ENCODE measurements at regions not wholly inside any gene's neighbourhood (a gene's known extent, or its start where the extent isn't known, plus 50 kb on each side); places are given as distances from the start of the nearest gene placed in this dataset.
"Not testable (repeated sequence)": the region's sequence is repeated elsewhere in the genome, so short reads cannot be mapped to it uniquely, and the experiment has no call there.

DNA sequence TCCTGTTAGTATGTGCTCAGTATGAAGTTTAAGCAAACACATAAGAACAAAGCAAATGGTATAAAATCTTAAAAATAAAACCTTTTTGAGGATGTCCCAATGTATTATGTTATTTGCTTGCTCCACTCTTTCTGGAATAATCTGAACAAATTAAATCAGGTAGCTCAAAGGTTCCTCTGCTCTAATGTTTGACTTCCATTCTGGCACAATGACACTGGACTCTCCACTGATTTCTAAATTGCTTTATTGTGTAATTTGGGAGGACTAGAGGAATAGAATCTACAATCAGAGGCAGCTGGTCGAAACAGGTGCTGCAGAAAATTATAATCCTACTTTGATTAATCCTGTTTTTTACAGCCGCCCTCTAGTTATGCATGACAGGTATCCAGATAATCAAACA, 523.7 kb upstream of the FOXG1 start:
- CTCF ChIA-PET: interaction anchor here (0.6 kb wide), 1 partner anchor 645 kb away, joined by 3 read pairs; no protein-coding TSS in a partner anchor
- no peak overlapping the region for H3K4me3 ChIP-seq (ENCODE audit: low read depth, low read length)
- no peak overlapping the region for H3K27ac ChIP-seq (ENCODE audit: low read depth, low read length)
- TF ChIP-seq, protein P1, sequence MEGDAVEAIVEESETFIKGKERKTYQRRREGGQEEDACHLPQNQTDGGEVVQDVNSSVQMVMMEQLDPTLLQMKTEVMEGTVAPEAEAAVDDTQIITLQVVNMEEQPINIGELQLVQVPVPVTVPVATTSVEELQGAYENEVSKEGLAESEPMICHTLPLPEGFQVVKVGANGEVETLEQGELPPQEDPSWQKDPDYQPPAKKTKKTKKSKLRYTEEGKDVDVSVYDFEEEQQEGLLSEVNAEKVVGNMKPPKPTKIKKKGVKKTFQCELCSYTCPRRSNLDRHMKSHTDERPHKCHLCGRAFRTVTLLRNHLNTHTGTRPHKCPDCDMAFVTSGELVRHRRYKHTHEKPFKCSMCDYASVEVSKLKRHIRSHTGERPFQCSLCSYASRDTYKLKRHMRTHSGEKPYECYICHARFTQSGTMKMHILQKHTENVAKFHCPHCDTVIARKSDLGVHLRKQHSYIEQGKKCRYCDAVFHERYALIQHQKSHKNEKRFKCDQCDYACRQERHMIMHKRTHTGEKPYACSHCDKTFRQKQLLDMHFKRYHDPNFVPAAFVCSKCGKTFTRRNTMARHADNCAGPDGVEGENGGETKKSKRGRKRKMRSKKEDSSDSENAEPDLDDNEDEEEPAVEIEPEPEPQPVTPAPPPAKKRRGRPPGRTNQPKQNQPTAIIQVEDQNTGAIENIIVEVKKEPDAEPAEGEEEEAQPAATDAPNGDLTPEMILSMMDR (IDR thresholded peaks at IDR 0.05; ENCODE audit: low read depth, low read length): no peak
- DNase-seq (ENCODE audit: low read depth, low spot score): no peak
- H3K9me3 ChIP-seq (ENCODE audit: control insufficient read depth, insufficient read depth, low read length): peaks cover 8% of the 10 kb centered on the region
- no peaks in the 10 kb centered on the region for H3K27me3 ChIP-seq (ENCODE audit: control insufficient read depth, insufficient read depth, low read length)
- POLR2A ChIA-PET: no interaction called here

DNA sequence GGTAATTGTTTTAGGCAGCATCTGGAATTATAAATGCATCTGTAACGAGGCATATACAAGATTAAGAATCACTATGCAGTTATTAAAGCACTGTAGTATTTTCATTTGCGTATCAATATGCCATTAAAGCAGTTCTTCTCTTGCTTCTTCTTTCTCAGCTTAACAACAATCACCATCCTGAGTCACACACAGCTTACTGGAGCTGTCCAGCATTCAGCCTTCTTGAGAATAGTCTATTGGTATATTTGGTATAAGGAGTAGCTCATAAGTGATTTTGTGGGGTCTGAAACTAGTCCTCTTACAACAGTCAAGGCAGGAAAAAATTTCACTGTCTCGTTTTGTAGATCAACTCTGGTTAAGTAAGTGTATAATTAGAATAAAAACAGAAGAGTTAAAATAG, 523.0 kb upstream of the FOXG1 start:
- H3K27ac ChIP-seq (ENCODE audit: low read depth, low read length): no peak overlapping the region
- peaks cover 7% of the 10 kb centered on the region for H3K9me3 ChIP-seq (ENCODE audit: control insufficient read depth, insufficient read depth, low read length)
- H3K4me3 ChIP-seq (ENCODE audit: low read depth, low read length): no peak overlapping the region
- ChIA-PET POLR2A (no interaction called here), CTCF (interaction anchor here (0.6 kb wide), 1 partner anchor 645 kb away, joined by 3 read pairs; no protein-coding TSS in a partner anchor)
- H3K27me3 ChIP-seq (ENCODE audit: control insufficient read depth, insufficient read depth, low read length): no peaks in the 10 kb centered on the region
- TF ChIP-seq, protein P1 (IDR thresholded peaks at IDR 0.05; ENCODE audit: low read depth, low read length): no peak
- no peak for DNase-seq (ENCODE audit: low read depth, low spot score)

DNA sequence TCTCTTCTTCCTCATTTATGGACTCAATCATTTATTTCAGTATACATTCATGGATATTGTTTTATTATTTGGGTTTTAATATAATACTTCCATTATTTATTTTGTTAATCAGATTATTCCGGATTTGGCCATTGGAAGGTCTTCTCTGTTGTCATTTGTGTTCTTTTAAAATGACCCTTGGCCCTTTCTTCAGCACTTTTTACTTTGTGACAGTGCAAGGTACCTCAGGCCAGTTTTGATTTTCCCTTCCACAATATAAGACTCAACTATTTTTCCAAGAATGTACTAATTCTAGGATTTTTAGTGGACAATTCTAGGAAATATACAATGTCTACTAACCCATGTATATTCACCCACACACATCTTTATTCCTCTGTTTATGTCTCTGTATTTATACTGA, 521.4 kb upstream of the FOXG1 start:
- Histone ChIP-seq H3K9me3 (ENCODE audit: control insufficient read depth, insufficient read depth, low read length) (peaks cover 3% of the 10 kb centered on the region), H3K27ac (ENCODE audit: low read depth, low read length) (no peak overlapping the region), H3K4me3 (ENCODE audit: low read depth, low read length) (no peak overlapping the region), H3K27me3 (ENCODE audit: control insufficient read depth, insufficient read depth, low read length) (no peaks in the 10 kb centered on the region)
- TF ChIP-seq, protein P1 (IDR thresholded peaks at IDR 0.05; ENCODE audit: low read depth, low read length): no peak
- ChIA-PET CTCF (no interaction called here), POLR2A (no interaction called here)
- no peak for DNase-seq (ENCODE audit: low read depth, low spot score)

DNA sequence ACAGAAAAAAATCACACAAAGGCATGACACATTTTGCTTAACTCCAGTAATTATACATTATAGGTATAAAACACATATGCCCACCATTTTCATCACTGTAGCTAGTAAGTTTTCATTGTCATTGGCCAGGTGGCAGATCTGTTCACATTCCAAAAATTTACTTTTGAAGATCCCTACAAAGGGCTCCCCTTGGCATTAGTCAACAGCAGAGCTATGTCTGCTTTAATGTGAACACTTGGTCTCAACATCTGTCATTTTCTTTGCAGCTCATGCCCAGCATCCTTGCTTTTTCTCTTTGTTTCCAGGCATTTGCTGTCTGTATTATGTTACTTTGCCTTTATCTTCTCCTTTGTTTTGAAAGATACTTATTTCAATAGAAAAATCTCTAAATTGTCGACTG, 519.1 kb upstream of the FOXG1 start:
- H3K9me3 ChIP-seq (ENCODE audit: control insufficient read depth, insufficient read depth, low read length): peaks cover 18% of the 10 kb centered on the region
- POLR2A ChIA-PET: no interaction called here
- no peaks in the 10 kb centered on the region for H3K27me3 ChIP-seq (ENCODE audit: control insufficient read depth, insufficient read depth, low read length)
- TF ChIP-seq, protein P1 (IDR thresholded peaks at IDR 0.05; ENCODE audit: low read depth, low read length): no peak
- no peak overlapping the region for H3K27ac ChIP-seq (ENCODE audit: low read depth, low read length)
- H3K4me3 ChIP-seq (ENCODE audit: low read depth, low read length): no peak overlapping the region
- CTCF ChIA-PET: no interaction called here
- DNase-seq (ENCODE audit: low read depth, low spot score): no peak

DNA sequence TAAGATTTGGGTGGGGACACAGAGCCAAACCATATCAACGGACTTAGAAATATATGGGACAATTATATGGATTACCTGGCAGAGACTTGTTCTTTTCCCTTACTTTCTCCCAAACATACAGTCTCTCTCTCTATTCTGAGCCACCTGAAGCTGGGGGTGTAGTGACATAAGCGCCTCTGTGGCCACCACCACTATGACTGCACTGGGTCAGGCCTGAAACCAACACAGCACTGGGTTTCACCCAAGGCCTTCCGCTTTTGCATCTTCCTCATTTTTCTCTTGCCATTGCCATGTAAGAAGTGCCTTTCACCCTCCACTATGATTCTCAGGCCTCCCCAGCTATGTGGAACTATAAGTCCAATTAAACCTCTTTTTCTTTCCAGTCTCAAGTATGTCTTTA, 514.5 kb upstream of the FOXG1 start:
- H3K4me3 ChIP-seq (ENCODE audit: low read depth, low read length); DNase-seq (ENCODE audit: low read depth, low spot score); H3K27me3 ChIP-seq (ENCODE audit: control insufficient read depth, insufficient read depth, low read length); POLR2A ChIA-PET; H3K27ac ChIP-seq (ENCODE audit: low read depth, low read length); CTCF ChIA-PET: not testable (repeated sequence)
- peaks cover 33% of the 10 kb centered on the region for H3K9me3 ChIP-seq (ENCODE audit: control insufficient read depth, insufficient read depth, low read length)

DNA sequence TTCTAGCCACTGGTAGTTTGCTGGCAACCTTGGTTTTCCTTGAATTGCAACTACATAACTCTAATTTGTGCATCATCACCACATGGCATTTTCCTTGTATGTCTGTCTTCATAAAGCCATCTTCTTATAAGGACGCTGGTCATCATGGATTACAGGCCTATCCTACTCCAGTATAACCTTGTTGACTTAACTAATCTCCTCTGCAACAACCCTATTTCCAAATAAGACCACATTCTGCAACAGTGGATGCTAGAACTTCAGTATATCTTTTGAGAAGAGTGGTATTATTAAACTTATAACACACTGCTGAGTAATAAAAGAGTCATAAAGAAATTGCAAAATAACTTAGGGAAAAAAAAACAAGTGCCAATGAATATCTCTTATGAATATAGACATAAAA, 511.8 kb upstream of the FOXG1 start:
- ChIA-PET POLR2A (no interaction called here), CTCF (no interaction called here)
- Histone ChIP-seq H3K27ac (ENCODE audit: low read depth, low read length) (no peak overlapping the region), H3K4me3 (ENCODE audit: low read depth, low read length) (no peak overlapping the region), H3K27me3 (ENCODE audit: control insufficient read depth, insufficient read depth, low read length) (no peaks in the 10 kb centered on the region), H3K9me3 (ENCODE audit: control insufficient read depth, insufficient read depth, low read length) (peaks cover 30% of the 10 kb centered on the region; the same call in 1 of the 2 replicates)
- no peak for DNase-seq (ENCODE audit: low read depth, low spot score)
- TF ChIP-seq, protein P1 (IDR thresholded peaks at IDR 0.05; ENCODE audit: low read depth, low read length): no peak
